ENCODE measurements at regions not wholly inside any gene's neighbourhood (a gene's known extent, or its start where the extent isn't known, plus 50 kb on each side); places are given as distances from the start of the nearest gene placed in this dataset.

DNA sequence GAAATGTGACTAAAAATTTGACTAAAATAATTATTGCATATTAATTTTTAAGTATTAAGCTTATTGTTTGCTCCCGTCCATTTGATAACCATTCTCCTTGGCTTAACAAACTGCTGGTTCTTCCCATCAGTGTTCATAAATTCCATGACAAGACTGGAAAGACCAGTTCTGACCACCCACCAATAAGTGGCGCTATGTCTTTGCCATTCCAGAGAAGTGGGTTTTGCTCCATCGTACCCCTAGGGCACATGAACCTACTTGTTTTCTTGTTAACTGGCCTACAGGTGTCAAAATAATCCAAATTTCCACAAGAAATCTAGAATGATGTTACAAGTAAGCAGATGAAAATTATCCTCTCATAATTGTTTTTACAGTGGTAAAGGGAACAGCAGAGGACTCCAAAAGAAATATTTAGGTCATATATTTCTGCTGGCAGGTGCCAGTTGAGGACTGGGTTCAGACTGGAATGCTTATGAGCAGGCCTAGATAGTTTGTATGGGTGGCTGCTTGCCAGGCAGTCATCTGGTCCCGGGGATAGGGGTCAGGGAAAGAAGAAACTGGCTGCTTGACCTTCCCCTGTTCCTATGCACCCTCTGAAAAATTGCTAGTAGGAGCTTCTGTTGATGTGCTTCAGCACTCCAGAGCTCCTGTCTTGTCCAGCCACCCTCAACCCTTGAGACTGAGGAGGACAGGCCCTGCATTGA lies 283.1 kb upstream of the ADAMTSL1 start:
- H3K9me3 ChIP-seq (ENCODE audit: control insufficient read depth, low read depth, low read length): no peaks in the 10 kb centered on the region
- Mint-ChIP-seq H3K9me3 (no peaks in the 10 kb centered on the region), H3K4me1 (no peaks in the 10 kb centered on the region; a peak in 1 of 4 replicates), H3K4me3 (no peak overlapping the region), H3K27me3 (ENCODE audit: low read depth) (no peaks in the 10 kb centered on the region), H3K36me3 (ENCODE audit: insufficient read depth in 1 of 3, low read depth in 3 of 3) (no peaks in the 10 kb centered on the region), H3K27ac (no peak overlapping the region)
- H4K91ac ChIP-seq (ENCODE audit: insufficient read length, low read depth, low read length): no peak overlapping the region
- H3K4me1 ChIP-seq (ENCODE audit: insufficient read depth, low read length): no peaks in the 10 kb centered on the region
- H3T11ph ChIP-seq (ENCODE audit: low read length): no peak overlapping the region
- H4K20me1 ChIP-seq (ENCODE audit: control insufficient read depth, insufficient read depth, insufficient read length): no peaks in the 10 kb centered on the region
- H3K18ac ChIP-seq (ENCODE audit: insufficient read length, low read depth, low read length): no peak overlapping the region
- H4K8ac ChIP-seq (replicated peaks; ENCODE audit: insufficient read length, low read depth, low read length): no peak overlapping the region
- no peak overlapping the region for H2BK15ac ChIP-seq (ENCODE audit: low read depth, low read length)
- H3K56ac ChIP-seq (ENCODE audit: insufficient read length, low read depth, low read length): no peak overlapping the region
- no peak overlapping the region for H3K9ac ChIP-seq (ENCODE audit: extremely low read depth, insufficient read length, low read length)
- H3K27me3 ChIP-seq (ENCODE audit: insufficient read depth, low read length): no peaks in the 10 kb centered on the region
- H3K23me2 ChIP-seq (ENCODE audit: insufficient read length, low read depth, low read length, poor library complexity, severe bottlenecking): no peaks in the 10 kb centered on the region
- H3K27ac ChIP-seq (ENCODE audit: insufficient read length, low read depth, low read length): no peak overlapping the region
- no peak overlapping the region for H2AFZ ChIP-seq (ENCODE audit: low read length)
- no peaks in the 10 kb centered on the region for H3K79me2 ChIP-seq (ENCODE audit: insufficient read depth, low read length)
- H2BK12ac ChIP-seq (ENCODE audit: insufficient read length, low read depth, low read length): no peak overlapping the region
- peak; percentile 56 for TF ChIP-seq CTCF (conservative IDR thresholded peaks at IDR 0.05)
- peak; percentile 29 for DNase-seq
- no peak overlapping the region for H3K4me2 ChIP-seq (ENCODE audit: insufficient read depth, insufficient read length, low read length)
- H2BK20ac ChIP-seq (ENCODE audit: low read depth, low read length, poor library complexity, severe bottlenecking): no peak overlapping the region
- no CpG with 5 or more reads among the region's 4 CpGs for WGBS (ENCODE audit: extremely low coverage, insufficient read length, low lambda C conversion rate)
- H2AK5ac ChIP-seq (ENCODE audit: insufficient read length, low read length): no peak overlapping the region
- H3K4ac ChIP-seq (ENCODE audit: low read depth, low read length): no peak overlapping the region
- H2BK120ac ChIP-seq (ENCODE audit: low read depth, low read length, poor library complexity, severe bottlenecking): no peak overlapping the region
- no peak overlapping the region for H3K23ac ChIP-seq (ENCODE audit: insufficient read length, low read depth, low read length)
- no peak overlapping the region for H4K5ac ChIP-seq (ENCODE audit: insufficient read length, low read depth, low read length)
- H2BK5ac ChIP-seq (ENCODE audit: insufficient read length, low read length): no peak overlapping the region
- no peak overlapping the region for H3K14ac ChIP-seq (ENCODE audit: insufficient read depth, low read length)
- H3K79me1 ChIP-seq (ENCODE audit: insufficient read depth, low read depth, low read length, poor library complexity, severe bottlenecking): no peaks in the 10 kb centered on the region
